SU-DHL-6 (cell line): ENCODE measurements at regions not wholly inside any gene's neighbourhood (a gene's known extent, or its start where the extent isn't known, plus 50 kb on each side); places are given as distances from the start of the nearest gene placed in this dataset.

Experiments used
- CTCF ChIP-seq: fragments of 200-600 bp; sonication (generic); IDR thresholded peaks from one replicate; pipeline ENCODE4 v1.5.1; 2017; ENCODE audit warnings: antibody characterized with exemption, mild to moderate bottlenecking, low read length, moderate library complexity; ENCODE audit not compliant: insufficient read depth, poor library complexity, severe bottlenecking
- EZH2phosphoT487 ChIP-seq: fragments of 200-600 bp; sonication (generic), shearing (Covaris generic); conservative IDR thresholded peaks from 2 replicates; pipeline ENCODE4 v1.6.1; 2018; ENCODE audit warnings: mild to moderate bottlenecking, antibody characterized with exemption, low read length, moderate library complexity, mixed read lengths

GRCh38 chr4:31516520-31516919 is 796.4 kb downstream of the PCDH7 start:
- TF ChIP-seq CTCF (no peak), EZH2phosphoT487 (no peak)
